Esophagus squamous epithelium (tissue), 4 donors: ENCODE measurements at regions not wholly inside any gene's neighbourhood (a gene's known extent, or its start where the extent isn't known, plus 50 kb on each side); places are given as distances from the start of the nearest gene placed in this dataset.

Source experiments
- POLR2A ChIP-seq, 4 donors: fragments of 450-650 bp; IDR thresholded peaks; one replicate each; pipeline ENCODE4 v1.6.1; 2017; ENCODE audit warnings: antibody characterized with exemption in 4 of 4, mild to moderate bottlenecking in 4 of 4, moderate library complexity in 3 of 4
- TF ChIP-seq, protein P1 (sequence below), 6 experiments: fragments of 450-650 bp in 4 of 6; fragments of 200-600 bp in 2 of 6; sonication (generic) in 2 of 6; IDR thresholded peaks; one replicate each; pipeline ENCODE4 v1.5.1; 2016 to 2019; ENCODE audit warnings: antibody characterized with exemption in 6 of 6, mild to moderate bottlenecking in 4 of 6, moderate library complexity in 4 of 6

DNA sequence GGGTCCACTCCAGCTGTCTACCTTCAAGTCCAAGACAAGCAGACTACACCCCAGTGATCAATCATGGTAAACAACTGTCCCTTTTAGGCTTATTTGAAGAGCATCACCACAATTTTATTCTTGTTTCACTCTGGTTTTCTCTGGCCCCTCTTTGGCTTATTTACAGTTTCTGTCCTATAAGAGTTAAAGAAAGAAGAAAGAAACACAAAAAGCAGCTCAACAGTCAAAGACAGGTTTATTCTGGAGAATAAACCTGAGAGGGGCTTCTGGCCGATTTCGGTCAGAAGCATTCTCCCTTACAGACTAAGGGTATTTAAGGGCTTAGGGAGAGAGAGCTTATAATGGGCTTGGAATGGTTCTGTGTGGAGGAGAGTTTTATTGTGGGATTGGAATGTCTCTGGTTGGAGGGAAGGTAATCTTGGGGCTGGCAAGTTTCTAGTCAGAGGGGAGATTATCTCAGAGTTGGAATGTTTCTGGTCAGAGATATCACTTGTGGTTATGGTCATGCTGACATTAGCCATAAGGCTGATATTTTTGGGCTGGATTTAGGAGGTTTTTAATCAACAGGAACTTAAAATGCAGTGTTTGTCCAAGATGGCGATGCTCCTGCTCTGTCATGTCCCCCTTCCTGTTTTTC, 161.0 kb downstream of the URB2 start:
- TF ChIP-seq, protein P1, sequence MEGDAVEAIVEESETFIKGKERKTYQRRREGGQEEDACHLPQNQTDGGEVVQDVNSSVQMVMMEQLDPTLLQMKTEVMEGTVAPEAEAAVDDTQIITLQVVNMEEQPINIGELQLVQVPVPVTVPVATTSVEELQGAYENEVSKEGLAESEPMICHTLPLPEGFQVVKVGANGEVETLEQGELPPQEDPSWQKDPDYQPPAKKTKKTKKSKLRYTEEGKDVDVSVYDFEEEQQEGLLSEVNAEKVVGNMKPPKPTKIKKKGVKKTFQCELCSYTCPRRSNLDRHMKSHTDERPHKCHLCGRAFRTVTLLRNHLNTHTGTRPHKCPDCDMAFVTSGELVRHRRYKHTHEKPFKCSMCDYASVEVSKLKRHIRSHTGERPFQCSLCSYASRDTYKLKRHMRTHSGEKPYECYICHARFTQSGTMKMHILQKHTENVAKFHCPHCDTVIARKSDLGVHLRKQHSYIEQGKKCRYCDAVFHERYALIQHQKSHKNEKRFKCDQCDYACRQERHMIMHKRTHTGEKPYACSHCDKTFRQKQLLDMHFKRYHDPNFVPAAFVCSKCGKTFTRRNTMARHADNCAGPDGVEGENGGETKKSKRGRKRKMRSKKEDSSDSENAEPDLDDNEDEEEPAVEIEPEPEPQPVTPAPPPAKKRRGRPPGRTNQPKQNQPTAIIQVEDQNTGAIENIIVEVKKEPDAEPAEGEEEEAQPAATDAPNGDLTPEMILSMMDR (IDR thresholded peaks at IDR 0.05): no peak
- no peak for TF ChIP-seq POLR2A (IDR thresholded peaks at IDR 0.05)
